Stimulated activated CD8-positive, alpha-beta memory T cell treated with anti-CD3 and anti-CD28 coated beads, Interleukin-7, amount 100 ng/mL, for 24 hours (primary cell): ENCODE measurements at regions not wholly inside any gene's neighbourhood (a gene's known extent, or its start where the extent isn't known, plus 50 kb on each side); places are given as distances from the start of the nearest gene placed in this dataset.
"Not testable (repeated sequence)": the region's sequence is repeated elsewhere in the genome, so short reads cannot be mapped to it uniquely, and the experiment has no call there.

ENCODE experiments used
- DNase-seq: peaks from one replicate; pipeline ENCODE4 v3.0.0-alpha.2; 2020; ENCODE audit warnings: low read depth

- DNase-seq: no peak
Measured at GRCh38 chr11:29627541-29627940, 389.3 kb downstream of the KCNA4 start.

- DNase-seq: no peak
Measured at GRCh38 chr11:29623144-29623722, 393.6 kb downstream of the KCNA4 start.

- no peak for DNase-seq
Measured at GRCh38 chr11:29616611-29617010, 400.2 kb downstream of the KCNA4 start.

GRCh38 chr11:29612423-29612822, 404.4 kb downstream of the KCNA4 start:
- no peak for DNase-seq

- DNase-seq: no peak
Measured at GRCh38 chr11:29606330-29607031, 410.3 kb downstream of the KCNA4 start.

- not testable (repeated sequence) for DNase-seq
Measured at GRCh38 chr11:29600151-29600575, 416.7 kb downstream of the KCNA4 start.

- DNase-seq: no peak
Measured at GRCh38 chr11:29584342-29584741, 432.5 kb downstream of the KCNA4 start.

GRCh38 chr11:29578806-29579205, 438.0 kb downstream of the KCNA4 start:
- no peak for DNase-seq

GRCh38 chr11:29564486-29564885, 452.3 kb downstream of the KCNA4 start:
- no peak for DNase-seq

GRCh38 chr11:29562183-29562582, 454.6 kb downstream of the KCNA4 start:
- no peak for DNase-seq

GRCh38 chr11:29553990-29554389, 462.8 kb downstream of the KCNA4 start:
- no peak for DNase-seq

- DNase-seq: no peak
Measured at GRCh38 chr11:29538339-29539036, 478.3 kb downstream of the KCNA4 start.

- DNase-seq: no peak
Measured at GRCh38 chr11:29534836-29535235, 482.0 kb downstream of the KCNA4 start.

- no peak for DNase-seq
Measured at GRCh38 chr11:29530961-29531360, 485.9 kb downstream of the KCNA4 start.

- DNase-seq: no peak
Measured at GRCh38 chr11:29527391-29527936, 489.4 kb downstream of the KCNA4 start.

GRCh38 chr11:29518389-29519174, 498.2 kb downstream of the KCNA4 start:
- DNase-seq: no peak

GRCh38 chr11:29511394-29511793, 505.4 kb downstream of the KCNA4 start:
- DNase-seq: no peak

GRCh38 chr11:29507376-29507775, 509.5 kb downstream of the KCNA4 start:
- DNase-seq: no peak

GRCh38 chr11:29495676-29496075, 521.2 kb downstream of the KCNA4 start:
- DNase-seq: no peak

GRCh38 chr11:29490938-29491337, 525.9 kb downstream of the KCNA4 start:
- DNase-seq: no peak

GRCh38 chr11:29486301-29486700, 530.5 kb downstream of the KCNA4 start:
- DNase-seq: no peak

- no peak for DNase-seq
Measured at GRCh38 chr11:29485641-29486040, 531.2 kb downstream of the KCNA4 start.
